ENCODE measurements at regions not wholly inside any gene's neighbourhood (a gene's known extent, or its start where the extent isn't known, plus 50 kb on each side); places are given as distances from the start of the nearest gene placed in this dataset.

GRCh38 chr5:38207343-38207742 lies 51.0 kb upstream of the EGFLAM start:
- no peak for FAIRE-seq

GRCh38 chr5:38202741-38203140 lies 55.6 kb upstream of the EGFLAM start:
- FAIRE-seq, result no peak

More at GRCh38 chr5:38207343-38207742, 51.0 kb upstream of the EGFLAM start:
- DNase-seq (ENCODE audit: low spot score), result no peak

GRCh38 chr5:38200872-38201557 lies 57.3 kb upstream of the EGFLAM start:
- DNase-seq (ENCODE audit: low spot score), result no peak
- FAIRE-seq, result no peak

More at GRCh38 chr5:38202741-38203140, 55.6 kb upstream of the EGFLAM start:
- DNase-seq (ENCODE audit: low spot score), result no peak

- DNase-seq (ENCODE audit: low spot score), result no peak
- FAIRE-seq, result no peak
Measured at GRCh38 chr5:38197118-38197517, 61.2 kb upstream of the EGFLAM start.

GRCh38 chr5:38193015-38193581 lies 65.3 kb upstream of the EGFLAM start:
- FAIRE-seq, result no peak
- peak; percentile 51 for DNase-seq (ENCODE audit: low spot score)

- DNase-seq (ENCODE audit: low spot score) (no peak), FAIRE-seq (no peak)
Measured at GRCh38 chr5:38191693-38192092, 66.7 kb upstream of the EGFLAM start.

- FAIRE-seq (no peak), DNase-seq (ENCODE audit: low spot score) (no peak)
Measured at GRCh38 chr5:38190111-38190510, 68.2 kb upstream of the EGFLAM start.

- DNase-seq (ENCODE audit: low spot score) (no peak), FAIRE-seq (no peak)
Measured at GRCh38 chr5:38189081-38189504, 69.3 kb upstream of the EGFLAM start.

- no peak for FAIRE-seq
- DNase-seq (ENCODE audit: low spot score), result no peak
Measured at GRCh38 chr5:38188591-38188990, 69.8 kb upstream of the EGFLAM start.

GRCh38 chr5:38187532-38187931 lies 70.8 kb upstream of the EGFLAM start:
- FAIRE-seq, result no peak
- no peak for DNase-seq (ENCODE audit: low spot score)

- FAIRE-seq (no peak), DNase-seq (ENCODE audit: low spot score) (no peak)
Measured at GRCh38 chr5:38184627-38185026, 73.7 kb upstream of the EGFLAM start.

- no peak for FAIRE-seq
- DNase-seq (ENCODE audit: low spot score), result no peak
Measured at GRCh38 chr5:38182991-38183390, 75.4 kb upstream of the EGFLAM start.

- no peak for DNase-seq (ENCODE audit: low spot score)
- no peak for FAIRE-seq
Measured at GRCh38 chr5:38168029-38168428, 90.3 kb upstream of the EGFLAM start.

GRCh38 chr5:38167562-38167996 lies 90.8 kb upstream of the EGFLAM start:
- DNase-seq (ENCODE audit: low spot score), result no peak
- no peak for FAIRE-seq

GRCh38 chr5:38166832-38167231 lies 91.5 kb upstream of the EGFLAM start:
- FAIRE-seq (no peak), DNase-seq (ENCODE audit: low spot score) (no peak)

GRCh38 chr5:38165435-38165834 lies 92.9 kb upstream of the EGFLAM start:
- DNase-seq (ENCODE audit: low spot score), result no peak
- FAIRE-seq, result no peak

- no peak for FAIRE-seq
- no peak for DNase-seq (ENCODE audit: low spot score)
Measured at GRCh38 chr5:38164776-38165399, 93.5 kb upstream of the EGFLAM start.

- FAIRE-seq (no peak), DNase-seq (ENCODE audit: low spot score) (no peak)
Measured at GRCh38 chr5:38163636-38164237, 94.6 kb upstream of the EGFLAM start.

- peak; percentile 24 for DNase-seq (ENCODE audit: low spot score)
- no peak for FAIRE-seq
Measured at GRCh38 chr5:38162625-38163024, 95.7 kb upstream of the EGFLAM start.

GRCh38 chr5:38157024-38157423 lies 101.3 kb upstream of the EGFLAM start:
- DNase-seq (ENCODE audit: low spot score), result no peak
- no peak for FAIRE-seq

GRCh38 chr5:38154615-38155204 lies 103.6 kb upstream of the EGFLAM start:
- no peak for FAIRE-seq
- DNase-seq (ENCODE audit: low spot score), result no peak

GRCh38 chr5:38151878-38152277 lies 106.5 kb upstream of the EGFLAM start:
- FAIRE-seq (no peak), DNase-seq (ENCODE audit: low spot score) (no peak)

Data from RCC 7860 (cell line).